ENCODE measurements at regions not wholly inside any gene's neighbourhood (a gene's known extent, or its start where the extent isn't known, plus 50 kb on each side); places are given as distances from the start of the nearest gene placed in this dataset.

GRCh38 chr11:96524475-96524874, 134.7 kb downstream of the JRKL start:
- H3K4me2 ChIP-seq (ENCODE audit: insufficient read depth, insufficient read length, low read length), result no peak overlapping the region
- no peak for DNase-seq
- H3K56ac ChIP-seq (ENCODE audit: insufficient read length, low read depth, low read length), result no peak overlapping the region
- H3K4me3 Mint-ChIP-seq, result no peak overlapping the region
- H3K9me3 ChIP-seq (ENCODE audit: control insufficient read depth, low read depth, low read length), result no peaks in the 10 kb centered on the region
- H3K23ac ChIP-seq (ENCODE audit: insufficient read length, low read depth, low read length), result no peak overlapping the region
- H3K27ac ChIP-seq (ENCODE audit: insufficient read length, low read depth, low read length), result no peak overlapping the region
- no peak overlapping the region for H2BK12ac ChIP-seq (ENCODE audit: insufficient read length, low read depth, low read length)
- WGBS (ENCODE audit: extremely low coverage, insufficient read length, low lambda C conversion rate), result no CpG with 5 or more reads among the region's 1 CpG
- H2BK5ac ChIP-seq (ENCODE audit: insufficient read length, low read length), result no peak overlapping the region
- H3T11ph ChIP-seq (ENCODE audit: low read length), result no peak overlapping the region
- H3K27me3 ChIP-seq (ENCODE audit: insufficient read depth, low read length), result no peaks in the 10 kb centered on the region
- H3K9me3 Mint-ChIP-seq, result peaks cover 4 to 26% of the 10 kb centered on the region in 2 experiments; a peak in 4 of 5 replicates
- no peak overlapping the region for H3K9ac ChIP-seq (ENCODE audit: extremely low read depth, insufficient read length, low read length)
- no peak overlapping the region; a peak in 1 of 7 replicates for H3K27ac Mint-ChIP-seq
- no peak overlapping the region for H3K18ac ChIP-seq (ENCODE audit: insufficient read length, low read depth, low read length)
- H4K8ac ChIP-seq (replicated peaks; ENCODE audit: insufficient read length, low read depth, low read length), result no peak overlapping the region
- no peak overlapping the region for H2AFZ ChIP-seq (ENCODE audit: low read length)
- no peaks in the 10 kb centered on the region for H3K4me1 ChIP-seq (ENCODE audit: insufficient read depth, low read length)
- H4K91ac ChIP-seq (ENCODE audit: insufficient read length, low read depth, low read length), result no peak overlapping the region
- H3K4me1 Mint-ChIP-seq, result peaks cover 0 to 7% of the 10 kb centered on the region in 2 experiments; a peak in 2 of 4 replicates
- H3K4ac ChIP-seq (ENCODE audit: low read depth, low read length), result no peak overlapping the region
- no peaks in the 10 kb centered on the region for H3K23me2 ChIP-seq (ENCODE audit: insufficient read length, low read depth, low read length, poor library complexity, severe bottlenecking)
- no peak overlapping the region for H2BK20ac ChIP-seq (ENCODE audit: low read depth, low read length, poor library complexity, severe bottlenecking)
- no peak overlapping the region for H2BK120ac ChIP-seq (ENCODE audit: low read depth, low read length, poor library complexity, severe bottlenecking)
- no peak overlapping the region for H2BK15ac ChIP-seq (ENCODE audit: low read depth, low read length)
- H3K27me3 Mint-ChIP-seq (ENCODE audit: low read depth), result no peaks in the 10 kb centered on the region
- TF ChIP-seq CTCF (conservative IDR thresholded peaks at IDR 0.05), result no peak; the same call in 2 of the 3 replicates
- no peak overlapping the region for H2AK5ac ChIP-seq (ENCODE audit: insufficient read length, low read length)
- H3K14ac ChIP-seq (ENCODE audit: insufficient read depth, low read length), result no peak overlapping the region
- no peak overlapping the region for H4K5ac ChIP-seq (ENCODE audit: insufficient read length, low read depth, low read length)
- H3K79me2 ChIP-seq (ENCODE audit: insufficient read depth, low read length), result no peaks in the 10 kb centered on the region
- H3K79me1 ChIP-seq (ENCODE audit: insufficient read depth, low read depth, low read length, poor library complexity, severe bottlenecking), result no peaks in the 10 kb centered on the region
- H4K20me1 ChIP-seq (ENCODE audit: control insufficient read depth, insufficient read depth, insufficient read length), result no peaks in the 10 kb centered on the region
- peaks cover 1 to 14% (median 6%) of the 10 kb centered on the region in 3 experiments; a peak in 5 of 7 replicates for H3K36me3 Mint-ChIP-seq (ENCODE audit: insufficient read depth in 1 of 3, low read depth in 3 of 3)
